Erythroblast (primary cell): ENCODE measurements at regions not wholly inside any gene's neighbourhood (a gene's known extent, or its start where the extent isn't known, plus 50 kb on each side); places are given as distances from the start of the nearest gene placed in this dataset.

Source experiments
- GATA1 ChIP-seq: IDR thresholded peaks from 2 replicates; pipeline ENCODE4 v1.6.1; 2011; ENCODE audit warnings: low read depth, mild to moderate bottlenecking, control low read depth, low read length, moderate library complexity
- POLR2A ChIP-seq: IDR thresholded peaks from 2 replicates; pipeline ENCODE4 v1.6.1; 2011; ENCODE audit warnings: mild to moderate bottlenecking, low read length

GRCh38 chr11:121890946-121891515, 225.0 kb downstream of the BLID start:
- TF ChIP-seq POLR2A, result no peak
- TF ChIP-seq GATA1, result no peak
